ENCODE measurements at regions not wholly inside any gene's neighbourhood (a gene's known extent, or its start where the extent isn't known, plus 50 kb on each side); places are given as distances from the start of the nearest gene placed in this dataset.

GRCh38 chr16:79463841-79464240, 136.7 kb downstream of the MAF start:
- Histone ChIP-seq H2BK12ac (ENCODE audit: low read depth, low read length) (no peak overlapping the region), H2BK5ac (ENCODE audit: low read depth, low read length) (no peak overlapping the region), H3K27me3 (replicated peaks in 1 of 4; ENCODE audit: control insufficient read depth in 3 of 4, extremely low read depth in 1 of 4, insufficient read depth in 3 of 4, low read length in 3 of 4) (no peaks in the 10 kb centered on the region), H2AFZ (ENCODE audit: low read length) (no peak overlapping the region), H4K5ac (ENCODE audit: insufficient read length, low read depth, low read length) (no peak overlapping the region), H3K4me1 (replicated peaks in 1 of 4; ENCODE audit: control insufficient read depth in 3 of 4, insufficient read depth in 4 of 4, low read length in 3 of 4) (no peaks in the 10 kb centered on the region), H2AK5ac (ENCODE audit: low read depth, low read length) (no peak overlapping the region), H3K27ac (ENCODE audit: low read depth, low read length) (no peak overlapping the region), H3K4ac (replicated peaks; ENCODE audit: insufficient read length, low read depth, low read length) (no peak overlapping the region), H3K23ac (ENCODE audit: insufficient read length) (no peak overlapping the region), H3K14ac (ENCODE audit: insufficient read length) (no peak overlapping the region), H2BK20ac (ENCODE audit: low read length) (no peak overlapping the region), H3K9ac (replicated peaks in 1 of 4; ENCODE audit: extremely low read depth in 1 of 4, low read depth in 3 of 4, low read length in 3 of 4) (no peak overlapping the region), H3K23me2 (ENCODE audit: low read depth, low read length) (no peaks in the 10 kb centered on the region), H3K4me3 (ENCODE audit: extremely low read depth in 1 of 4, insufficient read depth in 2 of 4, low read depth in 3 of 4, low read length in 4 of 4) (no peak overlapping the region), H3K79me1 (ENCODE audit: low read depth, low read length) (no peaks in the 10 kb centered on the region), H4K20me1 (replicated peaks in 1 of 2; ENCODE audit: control insufficient read depth in 1 of 2, insufficient read depth in 2 of 2, low read length in 2 of 2) (no peaks in the 10 kb centered on the region), H3K4me2 (ENCODE audit: insufficient read depth in 1 of 2, low read depth in 2 of 2, low read length in 2 of 2) (no peak overlapping the region), H3K79me2 (ENCODE audit: control insufficient read depth in 1 of 2, insufficient read depth in 2 of 2, low read length in 2 of 2) (no peaks in the 10 kb centered on the region), H3K36me3 (ENCODE audit: control insufficient read depth in 2 of 4, insufficient read depth in 4 of 4, low read length in 3 of 4) (no peaks in the 10 kb centered on the region), H3K9me3 (ENCODE audit: insufficient read depth in 2 of 2, low read depth in 1 of 2, low read length in 1 of 2) (no peaks in the 10 kb centered on the region), H4K8ac (ENCODE audit: extremely low read depth, insufficient read depth, low read length) (no peak overlapping the region), H3K18ac (ENCODE audit: extremely low read depth, low read length) (no peak overlapping the region), H2BK120ac (replicated peaks; ENCODE audit: low read depth, low read length) (no peak overlapping the region), H4K91ac (replicated peaks; ENCODE audit: insufficient read length, low read length) (no peak overlapping the region), H3K56ac (replicated peaks; ENCODE audit: insufficient read length, low read depth, low read length) (no peak overlapping the region), H2BK15ac (ENCODE audit: low read length) (no peak overlapping the region)
- FAIRE-seq: no peak
- CTCF ChIA-PET (ENCODE audit: partially characterized antibody): no interaction called here
- no peak for TF ChIP-seq ASH2L (IDR thresholded peaks at IDR 0.05; ENCODE audit: low read length)
- TF ChIP-seq SRF (IDR thresholded peaks at IDR 0.05; ENCODE audit: low read depth, low read length): no peak
- TF ChIP-seq, protein P1, sequence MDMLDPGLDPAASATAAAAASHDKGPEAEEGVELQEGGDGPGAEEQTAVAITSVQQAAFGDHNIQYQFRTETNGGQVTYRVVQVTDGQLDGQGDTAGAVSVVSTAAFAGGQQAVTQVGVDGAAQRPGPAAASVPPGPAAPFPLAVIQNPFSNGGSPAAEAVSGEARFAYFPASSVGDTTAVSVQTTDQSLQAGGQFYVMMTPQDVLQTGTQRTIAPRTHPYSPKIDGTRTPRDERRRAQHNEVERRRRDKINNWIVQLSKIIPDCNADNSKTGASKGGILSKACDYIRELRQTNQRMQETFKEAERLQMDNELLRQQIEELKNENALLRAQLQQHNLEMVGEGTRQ (IDR thresholded peaks at IDR 0.05; ENCODE audit: low read length): no peak
- TF ChIP-seq SUZ12 (IDR thresholded peaks at IDR 0.05; ENCODE audit: low read length): no peak
- no peak for TF ChIP-seq SP1 (IDR thresholded peaks at IDR 0.05; ENCODE audit: low read depth, low read length)
- TF ChIP-seq HDAC2 (IDR thresholded peaks at IDR 0.05; ENCODE audit: borderline replicate concordance in 1 of 2, low read depth in 2 of 2, low read length in 2 of 2): no peak
- TF ChIP-seq KDM1A (IDR thresholded peaks at IDR 0.05; ENCODE audit: borderline replicate concordance, low read length): no peak
- TF ChIP-seq SIX5 (IDR thresholded peaks at IDR 0.05; ENCODE audit: low read depth, low read length): no peak
- POLR2A ChIA-PET (ENCODE audit: partially characterized antibody): no interaction called here
- no peak for DNase-seq (ENCODE audit: low read depth in 1 of 2, low spot score in 2 of 2)
- WGBS, 2 experiments (ENCODE audit: extremely low coverage in 1 of 2, insufficient coverage in 1 of 2, insufficient read length in 1 of 2, insufficient replicate concordance in 2 of 2, low coverage in 1 of 2, low lambda C conversion rate in 2 of 2, missing lambda C conversion rate in 1 of 2): 86% methylated on average over 5 of the region's 5 CpGs; no CpG with 5 or more reads in 1 of the 2 experiments

All from H1 (cell line).